ENCODE measurements at regions not wholly inside any gene's neighbourhood (a gene's known extent, or its start where the extent isn't known, plus 50 kb on each side); places are given as distances from the start of the nearest gene placed in this dataset.
A peak's percentile ranks its signal among the peaks of the same experiment; 100 is the strongest.
"Not testable (repeated sequence)": the region's sequence is repeated elsewhere in the genome, so short reads cannot be mapped to it uniquely, and the experiment has no call there.

DNA sequence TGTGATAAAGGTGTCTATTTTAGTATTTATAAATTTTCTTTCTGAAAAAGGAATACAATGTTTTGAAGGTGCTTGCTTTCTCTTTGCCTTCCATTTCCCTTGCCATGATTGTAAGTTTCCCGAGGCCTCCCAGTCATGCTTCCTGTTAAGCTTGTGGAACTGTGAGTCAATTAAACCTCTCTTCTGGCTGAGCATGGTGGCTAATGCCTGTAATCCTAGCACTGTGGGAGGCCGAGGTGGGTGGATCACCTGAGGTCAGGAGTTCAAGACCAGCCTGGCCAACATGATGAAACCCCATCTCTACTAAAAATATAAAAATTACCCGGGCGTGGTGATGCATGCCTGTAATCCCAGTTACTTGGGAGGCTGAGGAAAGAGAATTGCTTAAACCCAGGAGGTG, 187.7 kb downstream of the C9orf152 start:
- not testable (repeated sequence) for DNase-seq (ENCODE audit: low read depth in 2 of 2)

- DNase-seq (ENCODE audit: low read depth in 2 of 2) = no peak
These were observed 186.1 kb downstream of the C9orf152 start for GRCh38 chr9:110021891-110022290.

DNA sequence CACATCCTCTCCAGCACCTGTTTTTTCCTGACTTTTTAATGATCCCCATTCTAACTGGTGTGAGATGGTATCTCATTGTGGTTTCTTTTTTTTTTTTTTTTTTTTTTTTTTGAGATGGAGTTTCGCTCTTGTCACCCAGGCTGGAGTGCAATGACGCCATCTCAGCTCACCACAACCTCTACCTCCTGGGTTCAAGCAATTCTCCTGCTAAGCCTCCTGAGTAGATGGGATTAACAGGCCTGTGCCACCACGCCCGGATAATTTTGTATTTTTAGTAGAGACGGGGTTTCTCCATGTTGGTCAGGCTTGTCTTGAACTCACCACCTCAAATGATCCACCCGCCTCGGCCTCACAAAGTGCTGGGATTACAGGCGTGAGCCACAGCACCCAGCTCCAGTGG, 184.7 kb downstream of the C9orf152 start:
- DNase-seq (ENCODE audit: low read depth in 2 of 2) = not testable (repeated sequence)

GRCh38 chr9:110025551-110026170, 182.3 kb downstream of the C9orf152 start:
- no peak for DNase-seq (ENCODE audit: low read depth in 2 of 2)

DNA sequence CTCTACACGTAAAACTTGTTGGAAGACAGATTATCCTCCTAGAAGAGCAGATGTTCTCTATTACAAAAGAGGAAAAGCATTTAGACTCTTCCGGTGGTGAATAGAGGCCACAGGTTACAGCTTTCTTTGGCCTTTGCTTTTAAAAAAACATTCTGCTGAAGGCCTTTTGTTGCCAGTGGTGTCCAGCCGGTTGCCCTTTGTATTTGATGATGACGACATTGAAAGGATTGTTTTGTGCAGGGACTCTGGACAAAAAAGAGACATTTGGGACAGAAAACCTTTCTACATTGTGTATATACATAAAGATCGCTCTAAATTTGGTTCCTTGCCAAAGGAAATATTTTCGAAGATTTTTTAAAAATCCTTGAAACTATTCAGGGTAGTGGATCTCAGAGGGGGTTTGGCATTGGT, 180.3 kb downstream of the C9orf152 start:
- peak in 1 of 2 experiments; percentile 8 for DNase-seq (ENCODE audit: low read depth in 2 of 2)

- DNase-seq (ENCODE audit: low read depth in 2 of 2) = no peak
These were observed 179.7 kb downstream of the C9orf152 start for GRCh38 chr9:110028271-110028670.

GRCh38 chr9:110028676-110029075, 179.3 kb downstream of the C9orf152 start:
- no peak for DNase-seq (ENCODE audit: low read depth in 2 of 2)

DNA sequence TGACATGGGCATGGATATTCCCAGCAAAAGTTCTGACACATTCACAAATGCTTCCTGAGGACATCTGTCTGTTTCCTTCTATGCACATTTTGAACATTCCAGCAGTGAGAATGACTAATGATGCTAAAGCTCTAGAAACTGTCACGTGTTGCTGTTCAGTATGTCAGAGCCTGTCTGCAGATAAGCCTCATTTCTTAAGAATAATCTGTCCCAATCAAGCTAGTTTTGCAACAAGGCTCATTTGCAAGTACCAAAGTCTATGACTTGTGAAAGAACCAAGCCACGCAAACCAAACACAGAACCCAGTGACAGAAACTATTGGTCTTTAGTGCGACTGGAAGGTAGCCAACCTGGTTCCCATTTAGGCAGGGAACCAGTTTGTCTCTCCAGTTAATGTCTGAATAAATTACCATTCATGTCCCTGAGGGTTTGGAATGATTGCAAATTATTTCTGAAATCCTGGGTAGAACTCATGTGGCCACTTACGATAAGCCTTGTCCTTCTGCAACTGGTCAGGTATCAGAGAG, 178.5 kb downstream of the C9orf152 start:
- DNase-seq (ENCODE audit: low read depth in 2 of 2) = peak; percentile 76

DNA sequence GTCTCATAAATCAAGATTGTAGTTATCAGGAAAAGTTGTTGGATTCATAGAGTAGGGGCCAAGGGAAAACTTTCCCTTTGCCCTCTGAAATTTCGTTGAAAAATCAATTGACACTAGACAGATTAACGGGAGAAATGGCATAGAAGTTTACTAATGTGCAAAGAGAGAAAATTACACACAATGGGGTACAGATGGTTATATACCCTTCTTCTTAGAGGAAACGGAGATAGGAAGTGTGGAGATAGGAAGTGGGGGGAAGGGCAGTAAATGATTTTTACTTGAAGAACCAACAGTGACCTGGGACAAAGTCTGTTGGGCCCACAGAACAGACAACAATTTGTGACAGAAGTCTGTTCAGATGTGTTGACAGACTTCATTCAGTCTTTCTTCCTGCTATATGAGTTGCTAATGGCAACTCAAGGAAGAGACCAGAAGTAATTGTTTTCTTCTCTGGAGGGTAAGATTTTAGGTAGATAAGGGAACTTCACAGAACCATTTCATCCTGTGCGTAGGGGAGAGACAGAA, 177.9 kb downstream of the C9orf152 start:
- DNase-seq (ENCODE audit: low read depth in 2 of 2) = no peak

- peak in 1 of 2 experiments; percentile 26 for DNase-seq (ENCODE audit: low read depth in 2 of 2)
These were observed 177.3 kb downstream of the C9orf152 start for GRCh38 chr9:110030632-110031031.

GRCh38 chr9:110031511-110032173, 176.3 kb downstream of the C9orf152 start:
- peak in 1 of 2 experiments; percentile 64 for DNase-seq (ENCODE audit: low read depth in 2 of 2)

DNA sequence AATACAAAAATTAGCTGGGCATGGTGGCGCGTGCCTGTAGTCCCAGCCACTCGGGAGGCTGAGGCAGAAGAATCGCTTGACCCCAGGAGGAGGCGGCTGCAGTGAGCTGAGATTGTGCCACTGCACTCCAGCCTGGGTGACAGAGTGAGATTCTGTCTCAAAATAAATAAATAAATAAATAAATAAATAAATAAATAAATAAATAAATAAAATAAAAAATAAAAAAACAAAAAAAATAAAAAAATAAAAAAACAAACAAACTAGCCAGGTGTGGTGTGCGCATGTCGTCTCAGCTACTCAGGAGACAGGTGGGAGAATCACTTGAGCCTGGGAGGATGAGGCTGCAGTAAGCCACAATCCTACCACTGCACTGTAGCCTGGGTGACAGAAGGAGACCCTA, 175.4 kb downstream of the C9orf152 start:
- DNase-seq (ENCODE audit: low read depth in 2 of 2) = not testable (repeated sequence)

GRCh38 chr9:110033869-110034268, 174.1 kb downstream of the C9orf152 start:
- no peak for DNase-seq (ENCODE audit: low read depth in 2 of 2)

- DNase-seq (ENCODE audit: low read depth in 2 of 2) = no peak
These were observed 171.7 kb downstream of the C9orf152 start for GRCh38 chr9:110036286-110036685.

GRCh38 chr9:110040788-110041187, 167.2 kb downstream of the C9orf152 start:
- peak in 1 of 2 experiments; percentile 68 for DNase-seq (ENCODE audit: low read depth in 2 of 2)

GRCh38 chr9:110041452-110041851, 166.5 kb downstream of the C9orf152 start:
- DNase-seq (ENCODE audit: low read depth in 2 of 2) = no peak

GRCh38 chr9:110047232-110047954, 160.6 kb downstream of the C9orf152 start:
- DNase-seq (ENCODE audit: low read depth in 2 of 2) = no peak

DNA sequence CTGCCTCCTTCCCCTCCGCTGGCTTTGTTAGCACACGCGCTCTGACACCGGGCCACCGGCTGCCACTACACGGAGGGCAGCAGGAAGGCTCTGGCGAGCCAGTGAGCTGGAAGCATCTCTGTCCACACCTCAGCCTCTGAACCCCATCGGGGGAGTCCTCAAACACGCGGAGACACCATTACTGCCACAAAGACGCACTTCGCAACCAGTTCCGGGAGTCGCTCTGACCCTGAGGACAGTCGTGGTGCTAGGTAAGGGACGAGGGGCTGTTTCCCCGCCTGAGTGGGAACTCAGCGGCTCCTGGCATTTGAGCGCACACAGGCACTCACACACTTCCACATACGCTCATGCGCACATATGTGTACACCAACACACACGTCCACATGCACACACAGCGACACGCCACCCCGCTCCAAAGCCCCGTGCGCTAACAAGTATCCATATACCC, 160.0 kb downstream of the C9orf152 start:
- no peak for DNase-seq (ENCODE audit: low read depth in 2 of 2)

DNA sequence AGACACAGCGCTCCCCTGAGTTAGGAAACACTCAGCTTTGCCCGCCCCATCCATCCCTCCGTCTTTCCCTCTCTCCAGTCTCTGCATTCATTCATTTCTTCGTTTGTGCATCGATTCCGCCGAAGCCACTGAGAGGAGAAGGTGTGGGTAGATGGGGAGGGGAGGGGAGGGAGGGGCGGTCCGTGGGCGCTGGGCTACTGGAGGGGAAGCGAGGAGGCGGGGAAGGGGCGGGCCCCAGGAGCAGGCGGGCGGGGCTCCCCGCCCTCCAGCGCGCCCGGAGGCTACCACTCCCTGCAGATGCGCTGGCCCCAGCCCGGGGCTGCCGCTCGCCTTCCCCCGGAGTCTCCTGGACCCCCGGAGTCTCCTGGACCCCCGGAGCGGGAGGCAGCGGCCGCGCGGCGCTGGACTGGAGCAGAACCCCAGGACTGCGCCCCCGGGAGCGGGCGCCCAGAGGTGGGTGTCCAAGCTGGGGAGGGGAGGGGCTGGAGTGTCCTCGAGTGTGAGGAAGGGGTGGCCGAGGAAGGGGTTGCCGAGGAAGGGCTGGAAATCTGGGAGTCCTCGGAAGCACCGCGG, 159.5 kb downstream of the C9orf152 start:
- DNase-seq (ENCODE audit: low read depth in 2 of 2) = peak in 1 of 2 experiments; percentile 56

DNA sequence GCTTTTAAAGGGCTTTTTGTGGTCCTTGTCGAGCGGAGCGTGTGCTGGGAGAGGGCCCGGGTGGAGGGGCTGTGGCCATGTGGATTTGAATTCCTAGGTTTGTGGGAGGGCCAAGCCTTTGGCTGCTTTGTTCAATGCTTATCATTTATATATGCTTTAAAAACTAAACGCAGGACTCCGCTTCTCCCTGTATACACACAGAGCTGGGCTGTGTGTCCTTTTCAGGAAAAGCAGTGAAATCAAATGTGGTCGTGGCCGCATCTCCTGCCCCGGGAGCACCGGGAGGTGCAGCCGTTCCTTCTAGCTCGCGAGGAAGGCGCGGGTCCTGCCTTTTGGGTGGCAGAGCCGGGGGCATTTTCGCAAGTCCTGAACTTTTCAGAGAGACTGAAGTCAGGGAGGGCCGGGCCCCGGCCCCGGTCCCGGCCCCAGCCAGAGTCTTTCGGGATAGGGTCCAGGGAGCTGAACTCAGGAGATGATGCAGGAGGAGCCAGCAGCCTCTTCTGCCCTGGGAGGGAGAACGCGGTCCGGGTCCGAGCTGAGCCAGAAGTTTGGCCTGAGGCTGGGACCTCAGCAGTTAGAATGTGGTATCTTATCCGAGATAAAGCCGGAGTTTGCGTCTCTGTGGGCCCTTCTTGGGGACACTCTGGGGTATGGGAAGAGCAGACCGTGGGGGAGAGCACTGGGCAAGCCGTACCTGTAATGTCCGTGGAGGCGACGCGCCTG, 158.8 kb downstream of the C9orf152 start:
- DNase-seq (ENCODE audit: low read depth in 2 of 2) = no peak
